ENCODE measurements at regions not wholly inside any gene's neighbourhood (a gene's known extent, or its start where the extent isn't known, plus 50 kb on each side); places are given as distances from the start of the nearest gene placed in this dataset.

- H3K27ac ChIP-seq, result no peak overlapping the region
- no peak overlapping the region for H3K4me3 ChIP-seq
- H3K4me1 ChIP-seq, result no peaks in the 10 kb centered on the region
- 0 out of 2 replicates have a peak, but pooled peaks cover 3% of the 10 kb centered on the region for H3K9me3 ChIP-seq (replicated peaks)
- DNase-seq, result no peak
- H3K27me3 ChIP-seq, result no peaks in the 10 kb centered on the region
- H3K36me3 ChIP-seq, result no peaks in the 10 kb centered on the region
Observed at GRCh38 chr9:79334711-79335110, 237.1 kb upstream of the TLE4 start.

- DNase-seq, result no peak
- Histone ChIP-seq H3K4me1 (no peaks in the 10 kb centered on the region), H3K27me3 (no peaks in the 10 kb centered on the region), H3K27ac (no peak overlapping the region), H3K9me3 (replicated peaks) (0 out of 2 replicates have a peak, but pooled peaks cover 3% of the 10 kb centered on the region), H3K36me3 (no peaks in the 10 kb centered on the region), H3K4me3 (no peak overlapping the region)
Observed at GRCh38 chr9:79335987-79336386, 235.8 kb upstream of the TLE4 start.

DNA sequence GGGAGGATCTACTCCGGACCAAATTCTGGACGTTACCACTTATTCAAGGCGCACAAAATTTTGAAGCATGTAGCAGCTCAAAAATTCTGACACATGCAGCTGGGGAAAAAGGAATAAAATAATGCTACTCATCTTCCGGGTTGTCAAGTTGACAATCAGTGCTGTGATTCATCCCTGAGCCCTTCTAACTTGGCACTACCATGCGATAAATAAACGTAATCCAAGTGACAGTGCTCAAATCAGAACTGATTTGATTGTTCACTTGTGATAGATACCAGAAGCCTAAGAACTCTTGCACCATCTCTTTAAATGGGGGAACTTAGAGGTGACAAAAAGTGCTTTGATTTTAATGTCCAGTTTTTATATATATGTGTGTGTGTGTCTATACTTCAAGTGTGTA is 230.2 kb upstream of the TLE4 start:
- H3K4me1 ChIP-seq, result no peaks in the 10 kb centered on the region
- no peak overlapping the region for H3K27ac ChIP-seq
- no peaks in the 10 kb centered on the region for H3K9me3 ChIP-seq (replicated peaks)
- H3K36me3 ChIP-seq, result no peaks in the 10 kb centered on the region
- no peak overlapping the region for H3K4me3 ChIP-seq
- DNase-seq, result no peak
- no peaks in the 10 kb centered on the region for H3K27me3 ChIP-seq

GRCh38 chr9:79346350-79347020 is 225.3 kb upstream of the TLE4 start:
- Histone ChIP-seq H3K27ac (no peak overlapping the region), H3K27me3 (no peaks in the 10 kb centered on the region), H3K36me3 (no peaks in the 10 kb centered on the region), H3K4me1 (no peaks in the 10 kb centered on the region), H3K4me3 (no peak overlapping the region), H3K9me3 (replicated peaks) (no peaks in the 10 kb centered on the region)
- no peak for DNase-seq

GRCh38 chr9:79352322-79352721 is 219.4 kb upstream of the TLE4 start:
- no peak for DNase-seq
- Histone ChIP-seq H3K4me3 (no peak overlapping the region), H3K27ac (no peak overlapping the region)

GRCh38 chr9:79353856-79354520 is 217.8 kb upstream of the TLE4 start:
- peak; percentile 26 to 37 for DNase-seq
- Histone ChIP-seq H3K27ac (peak overlapping the region; percentile 27; the same call in 1 of the 2 replicates), H3K4me1 (peaks cover 5% of the 10 kb centered on the region), H3K4me3 (no peak overlapping the region), H3K9me3 (replicated peaks) (no peaks in the 10 kb centered on the region), H3K36me3 (no peaks in the 10 kb centered on the region), H3K27me3 (no peaks in the 10 kb centered on the region)

More at GRCh38 chr9:79352322-79352721, 219.4 kb upstream of the TLE4 start:
- peaks cover 5% of the 10 kb centered on the region for H3K4me1 ChIP-seq
- no peaks in the 10 kb centered on the region for H3K36me3 ChIP-seq
- H3K9me3 ChIP-seq (replicated peaks), result no peaks in the 10 kb centered on the region
- no peaks in the 10 kb centered on the region for H3K27me3 ChIP-seq

GRCh38 chr9:79357194-79357593 is 214.6 kb upstream of the TLE4 start:
- Histone ChIP-seq H3K27me3 (no peaks in the 10 kb centered on the region), H3K4me1 (peaks cover 19% of the 10 kb centered on the region), H3K27ac (no peak overlapping the region), H3K36me3 (no peaks in the 10 kb centered on the region), H3K4me3 (no peak overlapping the region), H3K9me3 (replicated peaks) (no peaks in the 10 kb centered on the region)
- no peak for DNase-seq

DNA sequence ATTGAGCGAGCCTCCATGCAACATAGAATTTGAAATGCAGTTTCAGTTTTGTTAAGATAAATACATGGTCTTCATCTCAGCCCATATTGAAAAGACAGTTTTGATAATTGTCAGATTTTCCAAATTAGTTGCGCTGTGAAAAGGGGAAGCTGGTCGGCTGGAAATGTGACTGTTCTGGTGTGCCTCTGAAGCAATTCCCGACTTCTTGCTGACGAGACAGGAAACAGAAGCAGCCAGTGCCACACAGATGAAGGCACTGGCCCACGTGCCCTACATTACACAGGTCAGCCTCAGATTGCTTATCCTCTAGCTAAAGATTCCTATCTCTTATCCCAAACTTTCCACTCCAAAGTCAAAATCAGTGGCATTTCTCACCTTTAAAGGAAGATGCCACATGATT is 214.1 kb upstream of the TLE4 start:
- no peak for DNase-seq
- H3K36me3 ChIP-seq, result no peaks in the 10 kb centered on the region
- H3K27ac ChIP-seq, result no peak overlapping the region
- peaks cover 21% of the 10 kb centered on the region for H3K4me1 ChIP-seq
- H3K9me3 ChIP-seq (replicated peaks), result no peaks in the 10 kb centered on the region
- no peak overlapping the region for H3K4me3 ChIP-seq
- H3K27me3 ChIP-seq, result no peaks in the 10 kb centered on the region

- no peak for DNase-seq
- H3K27me3 ChIP-seq, result no peaks in the 10 kb centered on the region
Observed at GRCh38 chr9:79360387-79361347, 211.1 kb upstream of the TLE4 start.

DNA sequence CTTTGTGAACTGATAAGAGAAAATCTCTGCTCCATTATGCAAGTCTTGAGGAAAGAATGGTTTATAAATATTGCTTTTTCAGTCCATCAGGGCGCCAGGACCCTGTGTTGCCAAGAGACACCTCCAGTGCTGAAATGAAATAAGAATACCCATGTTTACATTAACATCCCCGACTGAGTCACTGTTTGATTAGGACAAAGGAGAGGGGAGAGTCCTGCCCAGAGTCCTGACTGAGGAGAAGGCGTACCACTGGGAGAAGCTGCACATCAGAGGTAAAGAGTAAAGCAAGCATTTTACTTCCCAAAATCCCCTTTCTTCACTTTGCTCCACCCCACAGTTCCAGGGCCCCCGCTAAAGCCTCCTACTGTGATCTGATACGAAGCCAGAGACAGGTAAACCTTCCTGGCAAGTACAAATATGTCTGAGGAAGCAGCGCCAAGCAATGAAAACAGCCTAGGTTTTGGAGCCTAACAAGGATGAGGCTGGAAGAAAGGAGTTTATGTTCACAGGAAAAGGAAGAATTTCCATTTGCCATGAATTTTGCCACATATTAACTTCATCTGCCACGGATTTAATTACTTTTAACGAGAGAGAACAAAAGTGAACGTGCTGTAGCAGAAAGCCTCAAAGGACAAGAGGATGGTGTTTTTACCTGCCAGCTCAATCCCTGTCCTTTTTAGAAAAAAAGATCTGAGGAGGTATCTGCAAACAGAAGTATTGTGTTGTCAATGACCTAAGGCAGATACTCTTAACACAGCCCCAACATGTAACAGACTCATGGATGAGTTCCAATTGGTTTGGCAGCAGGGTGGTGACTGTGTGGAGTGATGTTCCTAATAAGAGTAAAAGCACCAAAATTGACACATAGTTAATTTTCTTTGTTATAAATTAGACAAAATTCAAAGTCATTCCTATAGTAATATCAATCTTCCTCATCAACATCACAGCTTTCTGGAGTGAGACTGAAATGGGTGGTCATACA is 209.4 kb upstream of the TLE4 start:
- peaks cover 20% of the 10 kb centered on the region; the same call in 1 of the 2 replicates for H3K4me1 ChIP-seq
- H3K36me3 ChIP-seq, result no peaks in the 10 kb centered on the region
- no peak overlapping the region for H3K4me3 ChIP-seq
- no peak overlapping the region for H3K27ac ChIP-seq
- no peaks in the 10 kb centered on the region; the same call in 1 of the 2 replicates for H3K9me3 ChIP-seq (replicated peaks)
- H3K27me3 ChIP-seq, result no peaks in the 10 kb centered on the region
- peak in 1 of 2 experiments; percentile 35 for DNase-seq

More at GRCh38 chr9:79360387-79361347, 211.1 kb upstream of the TLE4 start:
- no peak overlapping the region; the same call in 1 of the 2 replicates for H3K27ac ChIP-seq
- H3K36me3 ChIP-seq, result no peaks in the 10 kb centered on the region
- H3K9me3 ChIP-seq (replicated peaks), result no peaks in the 10 kb centered on the region
- no peak overlapping the region for H3K4me3 ChIP-seq
- H3K4me1 ChIP-seq, result peaks cover 20% of the 10 kb centered on the region; the same call in 1 of the 2 replicates

GRCh38 chr9:79369676-79370075 is 202.1 kb upstream of the TLE4 start:
- Histone ChIP-seq H3K27ac (no peak overlapping the region), H3K27me3 (no peaks in the 10 kb centered on the region), H3K9me3 (replicated peaks) (no peaks in the 10 kb centered on the region; the same call in 1 of the 2 replicates), H3K4me1 (0 out of 2 replicates have a peak, but pooled peaks cover 4% of the 10 kb centered on the region), H3K36me3 (no peaks in the 10 kb centered on the region), H3K4me3 (no peak overlapping the region)
- no peak for DNase-seq

DNA sequence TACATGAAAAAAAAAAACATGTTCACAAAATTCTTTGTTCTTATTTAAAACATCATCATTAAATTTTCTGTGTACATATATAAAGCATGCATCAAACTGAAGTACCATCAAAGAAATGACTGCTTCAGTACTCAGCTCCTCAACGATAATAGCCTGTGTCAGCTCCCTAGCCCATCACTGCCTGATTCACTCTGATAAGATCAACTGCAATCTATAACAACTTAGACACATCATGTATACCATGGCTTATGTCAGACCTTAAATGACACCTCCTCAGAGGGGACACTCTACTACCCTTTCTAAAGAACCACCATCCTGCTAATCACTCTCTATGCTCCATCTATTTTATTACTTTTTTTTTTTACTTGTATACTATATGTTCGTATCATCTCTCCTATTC is 200.5 kb upstream of the TLE4 start:
- Histone ChIP-seq H3K4me1 (no peaks in the 10 kb centered on the region), H3K4me3 (no peak overlapping the region), H3K27ac (no peak overlapping the region), H3K9me3 (replicated peaks) (no peaks in the 10 kb centered on the region), H3K36me3 (no peaks in the 10 kb centered on the region), H3K27me3 (no peaks in the 10 kb centered on the region)
- no peak for DNase-seq

DNA sequence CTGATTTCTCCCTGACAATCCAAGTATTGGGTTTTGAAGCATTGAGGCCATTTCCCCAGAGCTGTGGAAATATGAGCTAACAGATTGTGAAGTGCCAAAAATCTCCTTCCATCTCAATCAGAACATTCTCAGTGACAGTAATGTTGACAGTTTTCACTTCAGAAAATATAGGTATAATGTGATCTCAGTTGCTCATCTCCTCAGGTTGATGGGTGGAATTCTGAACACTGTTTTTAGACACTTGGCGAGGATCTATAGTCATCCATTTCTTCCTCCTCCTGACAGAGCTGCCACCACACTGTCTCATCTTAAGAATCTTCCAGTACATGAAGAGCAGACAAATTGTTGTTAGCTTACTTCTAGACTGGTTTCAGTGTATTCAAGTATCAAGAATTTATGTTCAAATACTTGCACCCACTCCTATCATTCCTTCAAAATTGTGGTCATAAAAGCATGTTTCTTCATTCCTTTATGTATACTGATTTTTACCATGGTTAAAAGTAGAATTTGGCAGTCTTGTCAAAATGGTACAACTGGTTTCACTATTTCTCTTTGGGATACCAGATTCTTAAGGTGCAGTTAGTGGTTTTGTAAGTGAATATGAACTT is 199.7 kb upstream of the TLE4 start:
- Histone ChIP-seq H3K9me3 (replicated peaks) (no peaks in the 10 kb centered on the region), H3K36me3 (no peaks in the 10 kb centered on the region), H3K4me3 (no peak overlapping the region), H3K27me3 (no peaks in the 10 kb centered on the region), H3K4me1 (no peaks in the 10 kb centered on the region), H3K27ac (no peak overlapping the region)
- no peak for DNase-seq
